Activated CD4-positive, alpha-beta memory T cell treated with anti-CD3 and anti-CD28 coated beads for 36 hours (primary cell): ENCODE measurements at regions not wholly inside any gene's neighbourhood (a gene's known extent, or its start where the extent isn't known, plus 50 kb on each side); places are given as distances from the start of the nearest gene placed in this dataset.

Experiments used
- CTCF ChIA-PET: fragments of 350-600 bp; sonication (Branson Sonifier 250); formaldehyde crosslinking; loops from one replicate; lab custom pipeline; 2021; ENCODE audit warnings: antibody characterized with exemption, inconsistent platforms; lab: Charles Lee
- POLR2A ChIA-PET: fragments of 350-600 bp; sonication (Branson Sonifier 250); formaldehyde crosslinking; loops from one replicate; lab custom pipeline; 2021; ENCODE audit warnings: antibody characterized with exemption; lab: Charles Lee
- DNase-seq: peaks from one replicate; pipeline ENCODE4 v3.0.0-alpha.2; 2020
- H3K27ac Mint-ChIP-seq: one replicate; pipeline ENCODE4 v1.8.0; 2021; ENCODE audit warnings: mixed read lengths
- H3K27me3 Mint-ChIP-seq: one replicate; pipeline ENCODE4 v1.8.0; 2021; ENCODE audit warnings: mixed read lengths
- H3K36me3 Mint-ChIP-seq: one replicate; pipeline ENCODE4 v1.8.0; 2021; ENCODE audit warnings: mixed read lengths
- H3K4me1 Mint-ChIP-seq: one replicate; pipeline ENCODE4 v1.8.0; 2021; ENCODE audit warnings: low read depth, mixed read lengths
- H3K4me3 Mint-ChIP-seq: one replicate; pipeline ENCODE4 v1.8.0; 2021; ENCODE audit warnings: mild to moderate bottlenecking, mixed read lengths
- H3K9me3 Mint-ChIP-seq: one replicate; pipeline ENCODE4 v1.8.0; 2021; ENCODE audit warnings: mixed read lengths
- intact Hi-C: fragments of 100-400 bp; cut with micrococcal nuclease; formaldehyde crosslinking; loops from one replicate; pipeline ENCODE4 v1.15.1; 2023

- POLR2A ChIA-PET: no interaction called here
Measured at GRCh38 chr5:88553986-88554385, 285.3 kb upstream of the TMEM161B start.

GRCh38 chr5:88553136-88553875, 284.7 kb upstream of the TMEM161B start:
- CTCF ChIA-PET: interaction anchor here (1.0 kb wide), 1 partner anchor 50 kb away, joined by 3 read pairs; no protein-coding TSS in a partner anchor
- no peaks in the 10 kb centered on the region for H3K4me1 Mint-ChIP-seq
- H3K9me3 Mint-ChIP-seq: no peaks in the 10 kb centered on the region
- DNase-seq: no peak
- intact Hi-C loops: no loop called here
- POLR2A ChIA-PET: no interaction called here
- no peak overlapping the region for H3K4me3 Mint-ChIP-seq
- H3K36me3 Mint-ChIP-seq: no peaks in the 10 kb centered on the region
- no peaks in the 10 kb centered on the region for H3K27me3 Mint-ChIP-seq
- H3K27ac Mint-ChIP-seq: no peak overlapping the region

More at GRCh38 chr5:88553986-88554385, 285.3 kb upstream of the TMEM161B start:
- no peak for DNase-seq
- CTCF ChIA-PET: no interaction called here
- Mint-ChIP-seq H3K27ac (no peak overlapping the region), H3K27me3 (no peaks in the 10 kb centered on the region), H3K4me3 (no peak overlapping the region), H3K36me3 (no peaks in the 10 kb centered on the region), H3K4me1 (no peaks in the 10 kb centered on the region), H3K9me3 (no peaks in the 10 kb centered on the region)
- intact Hi-C loops: no loop called here

- ChIA-PET POLR2A (no interaction called here), CTCF (interaction anchor here (1.0 kb wide), 1 partner anchor 50 kb away, joined by 3 read pairs; no protein-coding TSS in a partner anchor)
- DNase-seq: no peak
- Mint-ChIP-seq H3K36me3 (no peaks in the 10 kb centered on the region), H3K4me3 (no peak overlapping the region), H3K9me3 (no peaks in the 10 kb centered on the region), H3K27ac (no peak overlapping the region), H3K4me1 (no peaks in the 10 kb centered on the region), H3K27me3 (no peaks in the 10 kb centered on the region)
- intact Hi-C loops: no loop called here
Measured at GRCh38 chr5:88552426-88552825, 283.8 kb upstream of the TMEM161B start.

GRCh38 chr5:88551724-88552345, 283.2 kb upstream of the TMEM161B start:
- Mint-ChIP-seq H3K9me3 (no peaks in the 10 kb centered on the region), H3K4me3 (no peak overlapping the region), H3K4me1 (no peaks in the 10 kb centered on the region), H3K36me3 (no peaks in the 10 kb centered on the region), H3K27me3 (no peaks in the 10 kb centered on the region), H3K27ac (no peak overlapping the region)
- DNase-seq: no peak
- ChIA-PET CTCF (interaction anchor here (1.0 kb wide), 2 partner anchors 51 to 109 kb away, joined by 3 read pairs; no protein-coding TSS in a partner anchor), POLR2A (no interaction called here)
- intact Hi-C loops: no loop called here

GRCh38 chr5:88550736-88551135, 282.1 kb upstream of the TMEM161B start:
- POLR2A ChIA-PET: no interaction called here
- H3K4me3 Mint-ChIP-seq: no peak overlapping the region

GRCh38 chr5:88548136-88548805, 279.6 kb upstream of the TMEM161B start:
- CTCF ChIA-PET: no interaction called here
- H3K9me3 Mint-ChIP-seq: no peaks in the 10 kb centered on the region
- H3K36me3 Mint-ChIP-seq: no peaks in the 10 kb centered on the region
- no peak for DNase-seq
- H3K27ac Mint-ChIP-seq: no peak overlapping the region
- H3K27me3 Mint-ChIP-seq: peaks cover 9% of the 10 kb centered on the region
- H3K4me1 Mint-ChIP-seq: no peaks in the 10 kb centered on the region
- H3K4me3 Mint-ChIP-seq: no peak overlapping the region
- POLR2A ChIA-PET: no interaction called here
- intact Hi-C loops: no loop called here

More at GRCh38 chr5:88550736-88551135, 282.1 kb upstream of the TMEM161B start:
- Mint-ChIP-seq H3K9me3 (no peaks in the 10 kb centered on the region), H3K27ac (no peak overlapping the region), H3K36me3 (no peaks in the 10 kb centered on the region), H3K4me1 (no peaks in the 10 kb centered on the region), H3K27me3 (no peaks in the 10 kb centered on the region)
- CTCF ChIA-PET: interaction anchor here (1.0 kb wide), 1 partner anchor 110 kb away, joined by 3 read pairs; no protein-coding TSS in a partner anchor
- no peak for DNase-seq
- intact Hi-C loops: no loop called here

GRCh38 chr5:88545338-88545737, 276.7 kb upstream of the TMEM161B start:
- no peaks in the 10 kb centered on the region for H3K36me3 Mint-ChIP-seq
- CTCF ChIA-PET: no interaction called here
- H3K27ac Mint-ChIP-seq: no peak overlapping the region
- no peaks in the 10 kb centered on the region for H3K4me1 Mint-ChIP-seq
- DNase-seq: no peak
- no peak overlapping the region for H3K4me3 Mint-ChIP-seq
- no peaks in the 10 kb centered on the region for H3K9me3 Mint-ChIP-seq
- intact Hi-C loops: no loop called here
- POLR2A ChIA-PET: no interaction called here
- peaks cover 9% of the 10 kb centered on the region for H3K27me3 Mint-ChIP-seq

- DNase-seq: no peak
- no peak overlapping the region for H3K4me3 Mint-ChIP-seq
- H3K36me3 Mint-ChIP-seq: no peaks in the 10 kb centered on the region
- no peaks in the 10 kb centered on the region for H3K4me1 Mint-ChIP-seq
- peaks cover 9% of the 10 kb centered on the region for H3K27me3 Mint-ChIP-seq
- intact Hi-C loops: no loop called here
- POLR2A ChIA-PET: no interaction called here
- no peak overlapping the region for H3K27ac Mint-ChIP-seq
- CTCF ChIA-PET: no interaction called here
- H3K9me3 Mint-ChIP-seq: no peaks in the 10 kb centered on the region
Measured at GRCh38 chr5:88544671-88545070, 276.0 kb upstream of the TMEM161B start.

GRCh38 chr5:88544136-88544645, 275.5 kb upstream of the TMEM161B start:
- DNase-seq: no peak
- ChIA-PET CTCF (no interaction called here), POLR2A (no interaction called here)
- no peaks in the 10 kb centered on the region for H3K4me1 Mint-ChIP-seq
- H3K36me3 Mint-ChIP-seq: no peaks in the 10 kb centered on the region
- intact Hi-C loops: no loop called here
- H3K4me3 Mint-ChIP-seq: no peak overlapping the region
- peaks cover 9% of the 10 kb centered on the region for H3K27me3 Mint-ChIP-seq
- no peaks in the 10 kb centered on the region for H3K9me3 Mint-ChIP-seq
- H3K27ac Mint-ChIP-seq: no peak overlapping the region

- H3K27me3 Mint-ChIP-seq: peaks cover 9% of the 10 kb centered on the region
- H3K36me3 Mint-ChIP-seq: no peaks in the 10 kb centered on the region
- no peak overlapping the region for H3K27ac Mint-ChIP-seq
- no peaks in the 10 kb centered on the region for H3K4me1 Mint-ChIP-seq
- intact Hi-C loops: no loop called here
- ChIA-PET POLR2A (no interaction called here), CTCF (no interaction called here)
- H3K4me3 Mint-ChIP-seq: no peak overlapping the region
- no peak for DNase-seq
- H3K9me3 Mint-ChIP-seq: no peaks in the 10 kb centered on the region
Measured at GRCh38 chr5:88542786-88543185, 274.1 kb upstream of the TMEM161B start.

- Mint-ChIP-seq H3K4me3 (no peak overlapping the region), H3K27me3 (peaks cover 9% of the 10 kb centered on the region), H3K27ac (no peak overlapping the region), H3K36me3 (no peaks in the 10 kb centered on the region), H3K9me3 (no peaks in the 10 kb centered on the region), H3K4me1 (no peaks in the 10 kb centered on the region)
- DNase-seq: no peak
- intact Hi-C loops: no loop called here
- ChIA-PET CTCF (interaction anchor here (0.5 kb wide), 1 partner anchor 189 kb away, joined by 3 read pairs; no protein-coding TSS in a partner anchor), POLR2A (no interaction called here)
Measured at GRCh38 chr5:88540471-88541115, 271.9 kb upstream of the TMEM161B start.
